ENCODE measurements at regions not wholly inside any gene's neighbourhood (a gene's known extent, or its start where the extent isn't known, plus 50 kb on each side); places are given as distances from the start of the nearest gene placed in this dataset.
"Not testable (repeated sequence)": the region's sequence is repeated elsewhere in the genome, so short reads cannot be mapped to it uniquely, and the experiment has no call there.

GRCh38 chr7:55708028-55708427, 135.7 kb upstream of the VOPP1 start:
- not testable (repeated sequence) for H3K9me3 Mint-ChIP-seq; ATAC-seq; H3K36me3 Mint-ChIP-seq; DNase-seq (ENCODE audit: low spot score in 2 of 2); H3K27ac Mint-ChIP-seq

- not testable (repeated sequence) for H3K27ac Mint-ChIP-seq; H3K9me3 Mint-ChIP-seq; ATAC-seq; H3K36me3 Mint-ChIP-seq; DNase-seq (ENCODE audit: low spot score in 2 of 2)
Measured at GRCh38 chr7:55707410-55707809, 135.1 kb upstream of the VOPP1 start.

GRCh38 chr7:55706451-55707195, 134.3 kb upstream of the VOPP1 start:
- not testable (repeated sequence) for H3K27ac Mint-ChIP-seq; H3K9me3 Mint-ChIP-seq; DNase-seq (ENCODE audit: low spot score in 2 of 2); ATAC-seq; H3K36me3 Mint-ChIP-seq

- ATAC-seq; H3K27ac Mint-ChIP-seq; DNase-seq (ENCODE audit: low spot score in 2 of 2); H3K9me3 Mint-ChIP-seq; H3K36me3 Mint-ChIP-seq: not testable (repeated sequence)
Measured at GRCh38 chr7:55705728-55706450, 133.6 kb upstream of the VOPP1 start.

GRCh38 chr7:55702831-55703230, 130.5 kb upstream of the VOPP1 start:
- DNase-seq (ENCODE audit: low spot score in 2 of 2); H3K27ac Mint-ChIP-seq; H3K9me3 Mint-ChIP-seq; ATAC-seq; H3K36me3 Mint-ChIP-seq: not testable (repeated sequence)

- ATAC-seq; H3K9me3 Mint-ChIP-seq; H3K27ac Mint-ChIP-seq; H3K36me3 Mint-ChIP-seq; DNase-seq (ENCODE audit: low spot score in 2 of 2): not testable (repeated sequence)
Measured at GRCh38 chr7:55699450-55699842, 127.1 kb upstream of the VOPP1 start.

GRCh38 chr7:55698607-55699449, 126.5 kb upstream of the VOPP1 start:
- DNase-seq (ENCODE audit: low spot score in 2 of 2) (peak in 1 of 2 donors; percentile 6), ATAC-seq (peak; percentile 24 to 94)
- not testable (repeated sequence) for H3K9me3 Mint-ChIP-seq, H3K36me3 Mint-ChIP-seq
- peak overlapping the region in 1 of 2 donors; percentile 88 for H3K27ac Mint-ChIP-seq

GRCh38 chr7:55695893-55696701, 123.8 kb upstream of the VOPP1 start:
- ATAC-seq; H3K9me3 Mint-ChIP-seq; H3K27ac Mint-ChIP-seq; H3K36me3 Mint-ChIP-seq; DNase-seq (ENCODE audit: low spot score in 2 of 2): not testable (repeated sequence)

- DNase-seq (ENCODE audit: low spot score in 2 of 2); H3K27ac Mint-ChIP-seq; ATAC-seq; H3K9me3 Mint-ChIP-seq; H3K36me3 Mint-ChIP-seq: not testable (repeated sequence)
Measured at GRCh38 chr7:55694484-55694883, 122.2 kb upstream of the VOPP1 start.

- not testable (repeated sequence) for H3K36me3 Mint-ChIP-seq; DNase-seq (ENCODE audit: low spot score in 2 of 2); H3K9me3 Mint-ChIP-seq; H3K27ac Mint-ChIP-seq
- ATAC-seq = peak in 1 of 2 donors; percentile 13
Measured at GRCh38 chr7:55688684-55689681, 116.7 kb upstream of the VOPP1 start.

- not testable (repeated sequence) for H3K27ac Mint-ChIP-seq; DNase-seq (ENCODE audit: low spot score in 2 of 2); ATAC-seq; H3K9me3 Mint-ChIP-seq; H3K36me3 Mint-ChIP-seq
Measured at GRCh38 chr7:55688261-55688660, 116.0 kb upstream of the VOPP1 start.

GRCh38 chr7:55687252-55687651, 115.0 kb upstream of the VOPP1 start:
- H3K27ac Mint-ChIP-seq, H3K9me3 Mint-ChIP-seq: not testable (repeated sequence)

GRCh38 chr7:55686771-55687170, 114.5 kb upstream of the VOPP1 start:
- H3K36me3 Mint-ChIP-seq; ATAC-seq; DNase-seq (ENCODE audit: low spot score in 2 of 2); H3K27ac Mint-ChIP-seq; H3K9me3 Mint-ChIP-seq: not testable (repeated sequence)

More at GRCh38 chr7:55687252-55687651, 115.0 kb upstream of the VOPP1 start:
- not testable (repeated sequence) for DNase-seq (ENCODE audit: low spot score in 2 of 2); H3K36me3 Mint-ChIP-seq; ATAC-seq

GRCh38 chr7:55683501-55683900, 111.2 kb upstream of the VOPP1 start:
- H3K27ac Mint-ChIP-seq = not testable (repeated sequence)

GRCh38 chr7:55675589-55675988, 103.3 kb upstream of the VOPP1 start:
- H3K36me3 Mint-ChIP-seq; H3K27ac Mint-ChIP-seq; DNase-seq (ENCODE audit: low spot score in 2 of 2); H3K9me3 Mint-ChIP-seq: not testable (repeated sequence)
- ATAC-seq = peak in 1 of 2 donors; percentile 53

More at GRCh38 chr7:55683501-55683900, 111.2 kb upstream of the VOPP1 start:
- H3K9me3 Mint-ChIP-seq; DNase-seq (ENCODE audit: low spot score in 2 of 2); H3K36me3 Mint-ChIP-seq; ATAC-seq: not testable (repeated sequence)
